ENCODE measurements at regions not wholly inside any gene's neighbourhood (a gene's known extent, or its start where the extent isn't known, plus 50 kb on each side); places are given as distances from the start of the nearest gene placed in this dataset.

DNA sequence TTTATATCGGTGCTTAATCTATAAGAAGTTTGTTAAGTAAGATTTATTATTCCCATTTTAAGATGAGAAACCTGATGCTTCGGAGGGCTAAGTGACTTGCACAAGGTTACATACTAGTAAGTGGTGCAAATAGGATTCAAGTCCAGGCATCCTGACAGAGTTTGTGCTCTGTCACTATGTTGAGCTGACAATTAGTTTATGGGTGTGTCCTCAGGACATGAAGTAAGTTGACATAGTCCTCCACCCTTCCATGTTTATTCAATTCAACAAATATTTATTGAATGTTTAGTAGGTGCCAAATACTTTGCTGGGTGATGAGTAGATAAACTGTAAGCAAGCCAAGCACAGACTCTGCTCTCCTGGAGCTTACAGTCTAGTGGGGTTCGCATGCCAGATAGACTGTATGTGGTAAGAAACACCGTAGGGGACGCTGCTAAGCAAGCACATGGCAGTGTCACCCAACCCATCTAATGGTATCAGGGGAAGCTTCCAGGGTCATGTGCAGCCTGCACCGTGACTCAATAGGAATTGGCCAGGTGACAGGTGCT, 342.7 kb upstream of the SATB1 start:
- CTCF ChIA-PET = no interaction called here
- Histone ChIP-seq H3K79me1 (ENCODE audit: low read depth in 1 of 2, low read length in 2 of 2) (no peaks in the 10 kb centered on the region), H3K9me3 (ENCODE audit: control insufficient read depth, insufficient read depth, low read length) (peaks cover 10% of the 10 kb centered on the region; the same call in 1 of the 2 replicates), H3K23ac (ENCODE audit: low read depth, low read length) (no peak overlapping the region), H2BK20ac (ENCODE audit: low read depth, low read length) (no peak overlapping the region), H3K27me3 (ENCODE audit: control insufficient read depth, insufficient read depth, low read length) (no peaks in the 10 kb centered on the region), H3K36me3 (ENCODE audit: control insufficient read depth, insufficient read depth, low read length) (no peaks in the 10 kb centered on the region), H3K9ac (ENCODE audit: low read depth, low read length) (no peak overlapping the region), H3K56ac (ENCODE audit: extremely low read depth, insufficient read depth, low read length) (no peak overlapping the region), H3K4me2 (ENCODE audit: low read depth, low read length) (no peak overlapping the region), H2AK5ac (ENCODE audit: low read depth, low read length) (no peak overlapping the region), H4K91ac (ENCODE audit: insufficient read depth, low read depth, low read length) (no peak overlapping the region), H4K8ac (ENCODE audit: low read depth in 2 of 2, low read length in 2 of 2) (no peak overlapping the region), H3K9me1 (ENCODE audit: insufficient read depth, low read length) (no peaks in the 10 kb centered on the region), H3K27ac (ENCODE audit: insufficient read depth, low read length) (no peak overlapping the region), H3K4me3 (ENCODE audit: insufficient read depth, low read depth, low read length) (no peak overlapping the region), H3K18ac (ENCODE audit: low read depth, low read length) (no peak overlapping the region), H2AFZ (replicated peaks; ENCODE audit: low read length, poor library complexity) (no peak overlapping the region), H2BK5ac (ENCODE audit: low read depth, low read length, poor library complexity, severe bottlenecking) (no peak overlapping the region), H3K4ac (ENCODE audit: low read depth, low read length) (no peak overlapping the region), H4K5ac (ENCODE audit: low read depth, low read length) (no peak overlapping the region), H4K20me1 (ENCODE audit: insufficient read depth, low read length) (no peaks in the 10 kb centered on the region), H3K4me1 (ENCODE audit: control insufficient read depth, insufficient read depth, low read length) (no peaks in the 10 kb centered on the region), H3K14ac (replicated peaks; ENCODE audit: low read depth, low read length) (no peak overlapping the region), H2BK15ac (ENCODE audit: low read depth, low read length) (no peak overlapping the region), H2BK120ac (ENCODE audit: low read depth, low read length) (no peak overlapping the region), H2AK9ac (replicated peaks; ENCODE audit: low read depth, low read length, poor library complexity) (no peak overlapping the region)
- POLR2A ChIA-PET (ENCODE audit: unreplicated experiment) = no interaction called here
- dilution Hi-C loops (cut with HindIII; ENCODE audit: low sequenced_read_pairs, unreplicated experiment) = no loop called here
- no CpG with 5 or more reads among the region's 6 CpGs for WGBS, 2 experiments (ENCODE audit: extremely low coverage in 2 of 2, insufficient read length in 1 of 2)
- TF ChIP-seq CHD1 (IDR thresholded peaks at IDR 0.05; ENCODE audit: low read depth, low read length) = no peak
- TF ChIP-seq RAD21 (IDR thresholded peaks at IDR 0.05; ENCODE audit: low read length) = no peak
- no peak for DNase-seq
- in situ Hi-C loops (cut with MboI; ENCODE audit: low sequenced_read_pairs) = no loop called here
- intact Hi-C loops (cut with micrococcal nuclease) = no loop called here
- BruUV-seq (replicated peaks) = no TSS peak
- no peak for ATAC-seq (ENCODE audit: low read depth)
